Neural progenitor cell (in vitro differentiated cells): ENCODE measurements at regions not wholly inside any gene's neighbourhood (a gene's known extent, or its start where the extent isn't known, plus 50 kb on each side); places are given as distances from the start of the nearest gene placed in this dataset.
A peak's percentile ranks its signal among the peaks of the same experiment; 100 is the strongest.

ENCODE experiments used
- DNase-seq: peaks from one replicate; pipeline ENCODE4 v3.0.0-alpha.2; 2016; ENCODE audit warnings: low spot score
- H2AFZ ChIP-seq: fragments of 200-600 bp; sonication (generic); replicated peaks from 2 replicates; pipeline ENCODE4 v1.6.1; 2016; ENCODE audit warnings: antibody characterized with exemption
- H3F3A ChIP-seq: fragments of 200-600 bp; sonication (generic); 2 replicates; pipeline ENCODE4 v1.6.1; 2016; ENCODE audit warnings: antibody characterized with exemption, low read depth
- H3K27ac ChIP-seq: fragments of 200-600 bp; sonication (generic); 2 replicates; pipeline ENCODE4 v1.5.1; 2016; ENCODE audit warnings: mild to moderate bottlenecking
- H3K27me3 ChIP-seq: fragments of 200-600 bp; sonication (generic); 2 replicates; pipeline ENCODE4 v1.6.1; 2016; ENCODE audit warnings: mild to moderate bottlenecking, moderate library complexity
- H3K36me3 ChIP-seq: fragments of 200-600 bp; sonication (generic); 2 replicates; pipeline ENCODE4 v1.5.1; 2016
- H3K4me1 ChIP-seq: fragments of 200-600 bp; sonication (generic); 2 replicates; pipeline ENCODE4 v1.6.1; 2016; ENCODE audit warnings: mixed run types
- H3K4me2 ChIP-seq: fragments of 200-600 bp; sonication (generic); 2 replicates; pipeline ENCODE4 v1.6.1; 2016
- H3K4me3 ChIP-seq: fragments of 200-600 bp; sonication (generic); 2 replicates; pipeline ENCODE4 v1.5.1; 2016
- H3K79me2 ChIP-seq: fragments of 200-600 bp; sonication (generic); 2 replicates; pipeline ENCODE4 v1.6.1; 2016; ENCODE audit warnings: low read depth
- H3K9ac ChIP-seq: fragments of 200-600 bp; sonication (generic); 2 replicates; pipeline ENCODE4 v1.6.1; 2016
- H3K9me3 ChIP-seq: fragments of 200-600 bp; sonication (generic); 2 replicates; pipeline ENCODE4 v1.5.1; 2016; ENCODE audit warnings: low read depth
- H4K20me1 ChIP-seq: fragments of 200-600 bp; sonication (generic); 2 replicates; pipeline ENCODE4 v1.6.1; 2016; ENCODE audit warnings: low read depth
- H3K27ac Mint-ChIP-seq: 3 replicates; pipeline ENCODE4 v1.8.0; 2021; ENCODE audit warnings: mixed read lengths
- H3K27me3 Mint-ChIP-seq: 2 replicates; pipeline ENCODE4 v1.8.0; 2022; ENCODE audit warnings: low read depth, mild to moderate bottlenecking, inconsistent platforms, moderate library complexity, mixed read lengths; ENCODE audit not compliant: insufficient read depth
- H3K36me3 Mint-ChIP-seq: 3 replicates; pipeline ENCODE4 v1.8.0; 2021; ENCODE audit warnings: mixed read lengths
- H3K4me1 Mint-ChIP-seq: 3 replicates; pipeline ENCODE4 v1.8.0; 2021; ENCODE audit warnings: mixed read lengths
- H3K4me3 Mint-ChIP-seq: 3 replicates; pipeline ENCODE4 v1.8.0; 2021; ENCODE audit warnings: mild to moderate bottlenecking, moderate library complexity, mixed read lengths
- H3K9me3 Mint-ChIP-seq: 3 replicates; pipeline ENCODE4 v1.8.0; 2020; ENCODE audit warnings: mixed read lengths
- CTCF ChIP-seq: fragments of 200-600 bp; sonication (generic); IDR thresholded peaks from 2 replicates; pipeline ENCODE4 v1.5.1; 2017; ENCODE audit warnings: antibody characterized with exemption, mild to moderate bottlenecking
- EZH2 ChIP-seq: fragments of 200-600 bp; sonication (generic); IDR thresholded peaks from 2 replicates; pipeline ENCODE4 v1.6.1; 2017; ENCODE audit warnings: antibody characterized with exemption, mild to moderate bottlenecking, moderate library complexity
- EZH2phosphoT487 ChIP-seq: fragments of 200-600 bp; sonication (generic); IDR thresholded peaks from 2 replicates; pipeline ENCODE4 v1.6.1; 2017; ENCODE audit warnings: antibody characterized with exemption

- no peaks in the 10 kb centered on the region for H3F3A ChIP-seq
- H3K27ac ChIP-seq, result no peak overlapping the region
- Mint-ChIP-seq H3K27me3 (peaks cover 2% of the 10 kb centered on the region), H3K4me1 (peaks cover 18% of the 10 kb centered on the region), H3K9me3 (peaks cover 3% of the 10 kb centered on the region), H3K27ac (no peak overlapping the region), H3K4me3 (no peak overlapping the region), H3K36me3 (no peaks in the 10 kb centered on the region)
- no peak for DNase-seq
- no peak overlapping the region for H3K4me2 ChIP-seq
- H3K79me2 ChIP-seq, result no peaks in the 10 kb centered on the region
- TF ChIP-seq EZH2 (no peak), CTCF (no peak), EZH2phosphoT487 (no peak)
- H3K36me3 ChIP-seq, result no peaks in the 10 kb centered on the region
- H3K9me3 ChIP-seq, result no peaks in the 10 kb centered on the region
- H3K9ac ChIP-seq, result no peak overlapping the region
- no peaks in the 10 kb centered on the region for H4K20me1 ChIP-seq
- H3K4me3 ChIP-seq, result no peak overlapping the region
- peaks cover 10% of the 10 kb centered on the region for H3K4me1 ChIP-seq
- no peak overlapping the region for H2AFZ ChIP-seq
- H3K27me3 ChIP-seq, result no peaks in the 10 kb centered on the region
Measured at GRCh38 chr1:96579636-96580035, 141.9 kb upstream of the PTBP2 start.

- Histone ChIP-seq H3K36me3 (no peaks in the 10 kb centered on the region), H3F3A (no peaks in the 10 kb centered on the region), H2AFZ (no peak overlapping the region), H3K4me1 (peaks cover 10% of the 10 kb centered on the region), H3K27ac (no peak overlapping the region), H3K27me3 (no peaks in the 10 kb centered on the region), H4K20me1 (no peaks in the 10 kb centered on the region), H3K79me2 (no peaks in the 10 kb centered on the region), H3K4me3 (no peak overlapping the region), H3K4me2 (no peak overlapping the region), H3K9ac (no peak overlapping the region), H3K9me3 (no peaks in the 10 kb centered on the region)
- no peak overlapping the region for H3K27ac Mint-ChIP-seq
- DNase-seq, result peak; percentile 25
- no peaks in the 10 kb centered on the region for H3K9me3 Mint-ChIP-seq
- peaks cover 18% of the 10 kb centered on the region for H3K4me1 Mint-ChIP-seq
- H3K27me3 Mint-ChIP-seq, result peaks cover 2% of the 10 kb centered on the region
- TF ChIP-seq CTCF, result no peak
- TF ChIP-seq EZH2phosphoT487, result no peak
- no peak for TF ChIP-seq EZH2
- H3K36me3 Mint-ChIP-seq, result no peaks in the 10 kb centered on the region
- H3K4me3 Mint-ChIP-seq, result no peak overlapping the region
Measured at GRCh38 chr1:96580920-96581319, 140.7 kb upstream of the PTBP2 start.

- no peak overlapping the region for H3K4me3 ChIP-seq
- H3K36me3 ChIP-seq, result no peaks in the 10 kb centered on the region
- Mint-ChIP-seq H3K27me3 (peaks cover 2% of the 10 kb centered on the region), H3K4me3 (no peak overlapping the region), H3K36me3 (no peaks in the 10 kb centered on the region), H3K4me1 (peaks cover 18% of the 10 kb centered on the region), H3K27ac (no peak overlapping the region), H3K9me3 (no peaks in the 10 kb centered on the region)
- no peak overlapping the region for H3K9ac ChIP-seq
- no peak overlapping the region for H3K27ac ChIP-seq
- TF ChIP-seq EZH2phosphoT487 (no peak), EZH2 (no peak), CTCF (no peak)
- no peaks in the 10 kb centered on the region for H3K79me2 ChIP-seq
- peaks cover 10% of the 10 kb centered on the region for H3K4me1 ChIP-seq
- peak; percentile 22 for DNase-seq
- no peaks in the 10 kb centered on the region for H4K20me1 ChIP-seq
- H3K27me3 ChIP-seq, result no peaks in the 10 kb centered on the region
- no peaks in the 10 kb centered on the region for H3F3A ChIP-seq
- no peak overlapping the region for H2AFZ ChIP-seq
- peak overlapping the region; percentile 25 for H3K4me2 ChIP-seq
- no peaks in the 10 kb centered on the region for H3K9me3 ChIP-seq
Measured at GRCh38 chr1:96581772-96582171, 139.8 kb upstream of the PTBP2 start.
